GM21423 (cell line): ENCODE measurements at regions not wholly inside any gene's neighbourhood (a gene's known extent, or its start where the extent isn't known, plus 50 kb on each side); places are given as distances from the start of the nearest gene placed in this dataset.
"Not testable (repeated sequence)": the region's sequence is repeated elsewhere in the genome, so short reads cannot be mapped to it uniquely, and the experiment has no call there.

ENCODE experiments used
- ATAC-seq: cut with Tn5 transposase; IDR thresholded peaks from one replicate; pipeline ENCODE4 v1.9.1; 2021; ENCODE audit warnings: mild to moderate bottlenecking, moderate library complexity; ENCODE audit not compliant: unreplicated experiment

- no peak for ATAC-seq
These were observed 92.3 kb downstream of the BLID start for GRCh38 chr11:122023614-122024250.

DNA sequence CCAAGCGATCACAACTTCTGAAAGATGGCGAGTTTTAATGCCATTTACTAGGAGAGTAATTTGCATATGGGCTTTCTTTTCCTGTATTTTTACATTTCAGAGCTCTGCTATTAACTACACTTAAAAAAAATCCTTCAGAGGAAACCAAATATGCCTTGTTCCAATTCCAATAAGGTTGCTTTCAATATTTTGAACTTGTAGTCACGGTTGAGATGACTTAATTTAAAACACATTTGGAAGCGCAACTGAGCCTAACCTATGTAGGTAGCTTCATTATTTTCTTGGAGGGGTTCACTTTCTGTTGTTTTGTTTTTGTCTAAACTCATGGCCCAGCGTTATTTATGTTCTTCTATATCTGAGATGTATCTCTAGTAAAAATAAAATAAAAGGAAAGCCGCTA lies 93.4 kb downstream of the BLID start:
- ATAC-seq: no peak

GRCh38 chr11:122020902-122021301 lies 95.1 kb downstream of the BLID start:
- ATAC-seq: no peak

- no peak for ATAC-seq
These were observed 95.9 kb downstream of the BLID start for GRCh38 chr11:122019908-122020694.

DNA sequence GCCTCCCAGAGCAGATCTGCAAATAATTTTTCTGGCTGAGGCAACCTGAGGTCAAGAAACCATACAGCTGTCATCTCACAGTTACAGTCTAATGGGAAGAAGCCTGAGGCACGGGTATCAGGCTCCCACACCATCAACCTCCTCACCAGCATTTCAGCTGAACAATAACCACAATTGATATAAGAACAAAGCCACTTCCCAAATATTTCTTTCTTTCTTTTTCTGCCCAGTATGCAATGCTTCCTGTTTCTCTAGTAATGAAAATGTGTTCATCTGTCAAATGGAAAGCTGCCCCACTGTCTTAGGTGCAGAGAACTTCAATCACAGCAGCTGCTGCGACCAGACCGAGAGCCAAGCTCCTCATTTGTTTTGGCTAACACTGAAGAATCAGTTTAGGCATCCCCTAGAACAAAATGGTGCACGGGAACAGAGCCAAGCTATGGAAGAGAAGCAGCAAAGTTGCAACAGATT lies 108.4 kb downstream of the BLID start:
- no peak for ATAC-seq

DNA sequence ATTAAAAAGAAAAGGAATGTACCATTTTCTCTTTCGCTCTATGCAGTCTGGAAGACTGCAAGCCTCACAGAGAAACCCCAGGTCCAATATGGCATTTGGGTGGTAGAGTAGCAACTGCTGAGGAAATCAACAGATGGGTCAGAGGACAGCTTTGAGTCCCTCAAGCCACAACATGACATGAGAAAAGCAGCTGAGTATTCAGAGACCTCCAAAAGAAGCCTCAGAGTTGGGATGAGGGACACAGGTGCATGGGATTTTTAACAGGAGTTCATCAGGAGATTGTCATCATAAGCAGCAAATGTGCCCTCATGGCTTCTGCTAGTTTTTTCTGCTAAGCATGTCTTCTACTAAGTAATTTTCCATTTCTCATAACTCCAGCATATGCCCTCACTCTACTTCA lies 111.6 kb downstream of the BLID start:
- ATAC-seq: no peak

DNA sequence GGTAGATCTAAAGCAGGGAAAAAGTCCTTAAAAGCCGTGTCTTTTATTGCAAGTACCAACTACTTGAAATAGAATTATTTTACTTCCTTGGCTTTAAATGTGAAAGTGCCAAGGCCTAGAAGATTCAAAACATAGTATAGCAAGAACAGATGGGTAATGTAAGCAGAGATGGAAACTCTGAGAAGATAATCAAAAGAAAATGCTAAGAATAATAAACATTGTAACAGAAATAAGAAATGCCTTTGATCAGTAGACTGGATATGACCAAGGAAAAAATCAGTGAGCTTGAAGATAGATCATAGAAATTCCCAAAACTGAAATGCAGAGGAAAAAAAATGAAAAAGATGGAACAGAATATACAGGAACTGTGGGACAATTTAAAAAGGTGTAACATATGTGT lies 113.1 kb downstream of the BLID start:
- ATAC-seq: no peak

- ATAC-seq: no peak
These were observed 114.0 kb downstream of the BLID start for GRCh38 chr11:122002047-122002446.

DNA sequence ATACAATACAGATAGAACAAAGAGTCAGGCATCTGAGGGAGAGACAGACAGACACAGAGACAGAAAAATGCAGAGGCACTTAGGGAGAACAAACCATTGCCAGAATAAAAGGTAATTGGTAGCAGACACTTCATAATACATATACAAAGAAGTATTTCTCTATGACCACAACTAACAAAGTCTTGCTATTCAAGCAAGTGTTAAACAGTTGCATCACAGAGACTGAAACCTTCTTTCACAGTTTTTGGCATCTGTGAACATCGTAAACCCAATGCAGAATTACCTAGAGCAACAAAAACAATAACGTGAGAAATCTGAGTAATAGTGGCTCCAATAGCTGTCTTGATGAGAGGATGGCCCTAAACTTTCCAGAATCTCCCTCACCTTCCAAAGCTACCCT lies 116.4 kb downstream of the BLID start:
- ATAC-seq: no peak

DNA sequence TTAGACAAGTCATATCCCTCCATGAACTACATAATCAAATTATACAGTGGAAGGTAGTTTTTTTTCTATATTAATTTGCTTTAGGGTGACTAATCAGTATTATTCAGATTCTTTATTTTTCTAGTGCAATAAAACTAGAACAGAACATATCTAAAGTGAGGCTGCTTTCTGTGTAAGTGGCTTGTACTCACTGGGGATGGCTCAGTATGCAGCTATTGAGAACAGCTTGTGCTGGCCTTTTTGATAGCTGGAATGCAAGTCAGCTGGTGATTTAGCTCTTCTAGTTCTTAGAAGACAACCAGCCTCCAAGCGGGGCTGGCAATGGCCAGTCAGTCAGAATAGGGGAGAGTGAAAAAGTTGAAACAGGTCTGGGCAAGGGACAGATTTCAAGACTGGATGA lies 119.4 kb downstream of the BLID start:
- no peak for ATAC-seq

- ATAC-seq: no peak
These were observed 132.1 kb downstream of the BLID start for GRCh38 chr11:121983901-121984300.

- ATAC-seq: not testable (repeated sequence)
These were observed 138.1 kb downstream of the BLID start for GRCh38 chr11:121977914-121978313.

- no peak for ATAC-seq
These were observed 147.4 kb downstream of the BLID start for GRCh38 chr11:121968638-121969037.

- ATAC-seq: no peak
These were observed 148.8 kb downstream of the BLID start for GRCh38 chr11:121967131-121967704.

- ATAC-seq: no peak
These were observed 150.7 kb downstream of the BLID start for GRCh38 chr11:121965330-121965729.

DNA sequence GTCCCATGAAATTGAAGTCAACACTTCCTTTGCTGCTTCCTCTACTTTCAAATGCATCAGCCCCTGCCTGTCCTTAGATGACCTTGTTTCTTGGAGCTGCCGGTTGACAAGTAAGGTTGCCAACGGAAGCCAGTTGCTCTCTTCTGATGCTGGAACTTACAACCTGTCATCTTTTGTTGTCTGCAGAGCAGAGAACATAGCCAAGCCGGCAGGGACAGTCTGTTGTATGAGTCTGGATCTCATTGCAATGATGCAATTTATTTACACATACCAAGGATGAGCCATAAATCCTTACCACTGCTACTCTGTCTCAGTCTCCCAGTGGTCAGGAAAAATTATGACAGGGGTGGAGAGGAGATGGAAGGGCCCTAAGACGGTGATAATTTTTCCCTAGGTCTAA lies 151.4 kb downstream of the BLID start:
- no peak for ATAC-seq

DNA sequence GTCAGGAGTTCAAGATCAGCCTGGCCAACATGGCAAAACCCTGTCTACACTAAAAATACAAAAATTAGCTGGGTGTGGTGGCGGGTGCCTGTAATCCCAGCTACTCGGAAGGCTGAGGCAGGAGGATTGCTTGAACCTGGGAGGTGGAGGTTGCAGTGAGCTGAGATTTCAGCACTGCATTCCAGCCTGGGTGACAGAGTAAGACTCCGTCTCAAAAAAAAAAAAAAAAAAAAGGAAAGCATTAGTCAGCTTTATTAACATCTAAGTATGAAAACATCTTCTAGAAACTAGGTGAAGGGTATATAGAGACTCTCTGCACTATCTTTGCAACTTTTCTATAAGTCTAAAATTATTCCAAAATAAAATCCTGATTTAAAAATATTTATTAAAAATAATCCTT lies 152.2 kb downstream of the BLID start:
- not testable (repeated sequence) for ATAC-seq

- ATAC-seq: no peak
These were observed 154.7 kb downstream of the BLID start for GRCh38 chr11:121961321-121961801.

DNA sequence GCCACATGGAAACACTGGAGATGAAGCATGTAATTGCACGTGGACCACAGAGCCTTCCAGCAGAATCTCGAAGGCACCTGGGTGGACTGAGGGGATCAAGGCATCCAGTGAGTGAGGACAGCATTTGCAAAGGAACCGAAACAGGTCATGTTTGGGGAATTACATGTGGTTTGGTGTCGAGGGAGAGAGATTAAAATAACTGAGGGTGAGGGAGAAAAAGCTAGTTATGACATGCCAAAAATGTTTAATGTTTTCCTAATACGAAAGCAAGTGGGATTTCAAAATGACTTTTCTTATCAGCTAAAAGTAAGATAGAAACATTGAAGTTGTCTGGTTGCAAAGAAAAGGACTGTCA lies 157.1 kb downstream of the BLID start:
- no peak for ATAC-seq

DNA sequence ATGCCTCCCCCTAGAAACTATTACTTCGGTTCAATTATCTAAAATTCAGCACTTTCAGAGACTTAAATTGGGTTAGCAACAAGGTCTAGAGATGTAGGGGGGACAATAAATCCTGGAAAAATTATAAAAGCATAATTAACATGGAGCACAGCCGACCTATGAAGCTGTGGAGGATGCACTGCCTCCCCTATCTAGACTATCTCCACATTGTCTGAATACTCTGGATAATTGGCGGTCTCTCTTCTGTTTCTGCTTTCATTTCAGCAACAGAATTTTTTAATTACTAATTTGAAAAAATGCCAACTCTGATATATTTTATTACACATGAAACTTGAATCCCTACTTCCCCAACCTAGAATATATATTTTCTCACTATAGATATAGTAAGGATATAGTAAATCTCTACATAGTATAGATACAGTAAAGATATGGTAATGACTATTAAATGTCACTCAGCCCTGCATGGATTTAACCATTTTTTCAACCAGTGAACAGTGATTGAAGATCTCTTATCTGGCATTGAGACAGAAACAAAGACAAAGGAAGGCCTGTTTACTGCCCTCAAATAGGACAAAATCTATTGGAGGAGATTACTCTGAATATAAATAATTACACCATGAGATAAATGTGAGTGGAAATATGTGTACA lies 157.6 kb downstream of the BLID start:
- ATAC-seq: no peak

GRCh38 chr11:121953122-121953521 lies 162.9 kb downstream of the BLID start:
- no peak for ATAC-seq

- no peak for ATAC-seq
These were observed 165.9 kb downstream of the BLID start for GRCh38 chr11:121950160-121950559.
